ENCODE measurements at regions not wholly inside any gene's neighbourhood (a gene's known extent, or its start where the extent isn't known, plus 50 kb on each side); places are given as distances from the start of the nearest gene placed in this dataset.

GRCh38 chr1:116852367-116852766 lies 57.3 kb upstream of the PTGFRN start:
- POLR2A ChIA-PET: no interaction called here
- intact Hi-C loops (cut with micrococcal nuclease): no loop called here
- DNase-seq: no peak
- CTCF ChIA-PET: no interaction called here
- H3K27ac Mint-ChIP-seq: no peak overlapping the region
- H3K4me3 Mint-ChIP-seq: no peak overlapping the region
- H3K9me3 Mint-ChIP-seq: no peaks in the 10 kb centered on the region
- no peaks in the 10 kb centered on the region for H3K36me3 Mint-ChIP-seq
- H3K27me3 Mint-ChIP-seq: no peaks in the 10 kb centered on the region
- peaks cover 37% of the 10 kb centered on the region for H3K4me1 Mint-ChIP-seq (ENCODE audit: low read depth)

- H3K4me3 Mint-ChIP-seq: no peak overlapping the region
- no peak for DNase-seq
- no peak overlapping the region for H3K27ac Mint-ChIP-seq
- no peaks in the 10 kb centered on the region for H3K9me3 Mint-ChIP-seq
- intact Hi-C loops (cut with micrococcal nuclease): no loop called here
- no peaks in the 10 kb centered on the region for H3K36me3 Mint-ChIP-seq
- CTCF ChIA-PET: interaction anchor here (0.6 to 1.0 kb wide), 2 partner anchors 40 to 257 kb away, joined by 3 read pairs; no protein-coding TSS in a partner anchor
- POLR2A ChIA-PET: interaction anchor here (0.9 kb wide), 1 partner anchor 83 kb away, joined by 4 read pairs; no protein-coding TSS in a partner anchor
- H3K27me3 Mint-ChIP-seq: no peaks in the 10 kb centered on the region
- peaks cover 32% of the 10 kb centered on the region for H3K4me1 Mint-ChIP-seq (ENCODE audit: low read depth)
Measured at GRCh38 chr1:116852910-116853309, 56.8 kb upstream of the PTGFRN start.

GRCh38 chr1:116853680-116854402 lies 55.9 kb upstream of the PTGFRN start:
- POLR2A ChIA-PET: interaction anchor here (0.9 to 1.0 kb wide), 2 partner anchors 84 to 206 kb away, joined by 4 to 7 read pairs; partner anchors contain the start of gene TTF2
- DNase-seq: peak; percentile 29

GRCh38 chr1:116854403-116854690 lies 55.4 kb upstream of the PTGFRN start:
- Mint-ChIP-seq H3K9me3 (no peaks in the 10 kb centered on the region), H3K4me1 (ENCODE audit: low read depth) (peaks cover 19% of the 10 kb centered on the region), H3K4me3 (no peak overlapping the region), H3K27ac (no peak overlapping the region), H3K27me3 (no peaks in the 10 kb centered on the region), H3K36me3 (no peaks in the 10 kb centered on the region)
- DNase-seq: no peak
- intact Hi-C loops (cut with micrococcal nuclease): no loop called here
- ChIA-PET POLR2A (interaction anchor here (1.0 kb wide), 1 partner anchor 206 kb away, joined by 7 read pairs; the partner anchor contains the start of gene TTF2), CTCF (interaction anchor here (0.6 kb wide), 1 partner anchor 40 kb away, joined by 4 read pairs; no protein-coding TSS in a partner anchor)

More at GRCh38 chr1:116853680-116854402, 55.9 kb upstream of the PTGFRN start:
- no peaks in the 10 kb centered on the region for H3K36me3 Mint-ChIP-seq
- no peak overlapping the region for H3K4me3 Mint-ChIP-seq
- H3K27ac Mint-ChIP-seq: no peak overlapping the region
- H3K9me3 Mint-ChIP-seq: no peaks in the 10 kb centered on the region
- no peaks in the 10 kb centered on the region for H3K27me3 Mint-ChIP-seq
- intact Hi-C loops (cut with micrococcal nuclease): no loop called here
- peaks cover 24% of the 10 kb centered on the region for H3K4me1 Mint-ChIP-seq (ENCODE audit: low read depth)
- CTCF ChIA-PET: interaction anchor here (0.6 to 1.0 kb wide), 4 partner anchors 39 to 258 kb away, joined by 3 to 4 read pairs (median 3); no protein-coding TSS in a partner anchor

DNA sequence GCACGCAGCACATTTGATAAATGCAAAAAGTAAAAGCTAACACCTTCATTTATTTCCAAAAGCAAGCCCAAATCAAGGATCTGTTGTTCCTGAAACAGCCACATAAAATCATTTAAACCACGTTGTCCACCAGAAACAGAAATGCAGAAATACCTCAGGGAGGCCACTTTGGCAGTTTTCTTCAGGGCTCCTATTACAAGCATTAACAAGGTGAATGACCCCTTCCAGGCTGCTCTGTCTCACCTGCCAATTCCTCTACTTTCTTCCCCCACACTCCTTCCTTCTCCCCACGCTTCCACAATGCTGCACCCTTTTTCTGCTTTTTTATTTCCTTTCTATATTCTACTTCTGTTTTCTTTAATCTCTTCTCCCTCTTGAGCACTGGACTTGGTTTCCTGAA lies 55.0 kb upstream of the PTGFRN start:
- Mint-ChIP-seq H3K36me3 (no peaks in the 10 kb centered on the region), H3K9me3 (no peaks in the 10 kb centered on the region), H3K27ac (no peak overlapping the region), H3K4me3 (no peak overlapping the region), H3K27me3 (no peaks in the 10 kb centered on the region), H3K4me1 (ENCODE audit: low read depth) (peaks cover 19% of the 10 kb centered on the region)
- ChIA-PET POLR2A (no interaction called here), CTCF (interaction anchor here (0.5 to 1.5 kb wide), 2 partner anchors 61 to 280 kb away, joined by 3 read pairs; no protein-coding TSS in a partner anchor)
- no peak for DNase-seq
- intact Hi-C loops (cut with micrococcal nuclease): no loop called here

DNA sequence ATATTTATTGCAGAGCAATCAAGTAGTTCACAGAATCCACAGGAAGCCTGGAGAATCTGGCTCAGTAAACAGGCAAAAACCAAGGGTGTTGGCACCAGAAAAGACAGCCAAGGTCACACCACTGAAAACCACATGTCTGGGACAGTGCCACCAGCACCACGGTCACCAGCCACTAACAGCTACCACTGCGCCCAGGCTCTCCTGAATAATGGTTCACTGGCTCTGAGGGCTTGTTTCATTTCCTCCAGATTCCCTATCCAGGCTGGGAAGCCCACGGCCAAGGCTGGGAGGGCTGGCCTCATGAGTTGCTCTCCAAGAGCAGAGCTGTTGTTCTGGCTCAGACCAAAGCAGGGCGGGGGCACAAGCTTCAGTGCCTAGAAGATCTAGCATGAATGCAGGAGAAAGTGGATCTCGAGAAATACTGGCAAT lies 54.5 kb upstream of the PTGFRN start:
- intact Hi-C loops (cut with micrococcal nuclease): no loop called here
- peak overlapping the region; percentile 15 for H3K27ac Mint-ChIP-seq
- no peaks in the 10 kb centered on the region for H3K27me3 Mint-ChIP-seq
- no peaks in the 10 kb centered on the region for H3K9me3 Mint-ChIP-seq
- H3K4me1 Mint-ChIP-seq (ENCODE audit: low read depth): peaks cover 19% of the 10 kb centered on the region
- no peak for DNase-seq
- no peaks in the 10 kb centered on the region for H3K36me3 Mint-ChIP-seq
- POLR2A ChIA-PET: no interaction called here
- CTCF ChIA-PET: interaction anchor here (0.5 to 1.5 kb wide), 2 partner anchors 61 to 281 kb away, joined by 3 read pairs; no protein-coding TSS in a partner anchor
- no peak overlapping the region for H3K4me3 Mint-ChIP-seq

GRCh38 chr1:116855773-116856201 lies 53.9 kb upstream of the PTGFRN start:
- H3K27me3 Mint-ChIP-seq: no peaks in the 10 kb centered on the region
- H3K27ac Mint-ChIP-seq: no peak overlapping the region
- ChIA-PET CTCF (interaction anchor here (0.7 to 1.5 kb wide), 2 partner anchors 79 to 281 kb away, joined by 3 read pairs; no protein-coding TSS in a partner anchor), POLR2A (no interaction called here)
- intact Hi-C loops (cut with micrococcal nuclease): no loop called here
- no peaks in the 10 kb centered on the region for H3K9me3 Mint-ChIP-seq
- no peaks in the 10 kb centered on the region for H3K36me3 Mint-ChIP-seq
- peaks cover 19% of the 10 kb centered on the region for H3K4me1 Mint-ChIP-seq (ENCODE audit: low read depth)
- no peak for DNase-seq
- H3K4me3 Mint-ChIP-seq: no peak overlapping the region

GRCh38 chr1:116856312-116856711 lies 53.4 kb upstream of the PTGFRN start:
- CTCF ChIA-PET: interaction anchor here (0.7 to 1.5 kb wide), 2 partner anchors 79 to 282 kb away, joined by 3 read pairs; no protein-coding TSS in a partner anchor
- no peaks in the 10 kb centered on the region for H3K27me3 Mint-ChIP-seq
- no peaks in the 10 kb centered on the region for H3K9me3 Mint-ChIP-seq
- no peak for DNase-seq
- H3K27ac Mint-ChIP-seq: no peak overlapping the region
- POLR2A ChIA-PET: no interaction called here
- H3K4me1 Mint-ChIP-seq (ENCODE audit: low read depth): peaks cover 19% of the 10 kb centered on the region
- no peaks in the 10 kb centered on the region for H3K36me3 Mint-ChIP-seq
- intact Hi-C loops (cut with micrococcal nuclease): no loop called here
- no peak overlapping the region for H3K4me3 Mint-ChIP-seq

DNA sequence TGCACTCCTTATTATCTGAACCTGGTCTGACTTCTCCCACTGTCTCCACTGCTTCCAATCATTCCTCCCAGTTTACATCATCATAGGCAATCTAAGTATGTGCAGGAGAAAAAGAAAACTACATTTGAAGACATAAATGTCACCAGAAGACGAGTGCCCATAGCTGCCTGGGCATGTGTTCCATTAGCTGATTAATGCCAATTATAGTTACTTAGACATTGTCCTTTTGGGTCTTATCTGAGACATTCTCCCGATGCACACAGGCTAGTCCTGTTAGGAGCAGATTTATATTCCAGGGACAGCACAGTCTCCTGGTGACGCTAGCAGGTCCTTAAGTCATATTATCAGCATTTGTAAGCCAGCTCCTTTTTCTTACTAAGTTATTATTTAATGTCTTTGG lies 52.6 kb upstream of the PTGFRN start:
- intact Hi-C loops (cut with micrococcal nuclease): no loop called here
- no peaks in the 10 kb centered on the region for H3K27me3 Mint-ChIP-seq
- ChIA-PET POLR2A (no interaction called here), CTCF (no interaction called here)
- H3K4me1 Mint-ChIP-seq (ENCODE audit: low read depth): peaks cover 19% of the 10 kb centered on the region
- H3K27ac Mint-ChIP-seq: no peak overlapping the region
- DNase-seq: no peak
- H3K9me3 Mint-ChIP-seq: no peaks in the 10 kb centered on the region
- H3K4me3 Mint-ChIP-seq: no peak overlapping the region
- H3K36me3 Mint-ChIP-seq: no peaks in the 10 kb centered on the region

Measured in activated CD4-positive, alpha-beta memory T cell treated with anti-CD3 and anti-CD28 coated beads for 36 hours (primary cell).